NB4 (cell line): ENCODE measurements at regions not wholly inside any gene's neighbourhood (a gene's known extent, or its start where the extent isn't known, plus 50 kb on each side); places are given as distances from the start of the nearest gene placed in this dataset.

Source experiments
- DNase-seq: peaks from one replicate; pipeline ENCODE4 v3.0.0; 2010; ENCODE audit warnings: low read depth
- H3K4me3 ChIP-seq: one replicate; pipeline ENCODE4 v1.5.1; 2011; ENCODE audit warnings: mild to moderate bottlenecking, low read depth, low read length, moderate library complexity
- CTCF ChIP-seq: IDR thresholded peaks from one replicate; pipeline ENCODE4 v1.5.1; 2012; ENCODE audit warnings: low read depth, low read length
- MAX ChIP-seq: IDR thresholded peaks from 2 replicates; pipeline ENCODE4 v1.6.1; 2011; ENCODE audit warnings: low read depth, low read length
- MYC ChIP-seq: IDR thresholded peaks from 2 replicates; pipeline ENCODE4 v1.6.1; 2011; ENCODE audit warnings: low read depth, low read length
- POLR2A ChIP-seq: IDR thresholded peaks from 2 replicates; pipeline ENCODE4 v1.6.1; 2011; ENCODE audit warnings: mild to moderate bottlenecking; ENCODE audit not compliant: insufficient read length; ENCODE audit errors: extremely low read depth

- DNase-seq: no peak
- H3K4me3 ChIP-seq: no peak overlapping the region
- TF ChIP-seq MYC (no peak), CTCF (no peak), MAX (no peak), POLR2A (no peak)
Observed at GRCh38 chr7:148472406-148472805, 118.2 kb upstream of the C7orf33 start.

DNA sequence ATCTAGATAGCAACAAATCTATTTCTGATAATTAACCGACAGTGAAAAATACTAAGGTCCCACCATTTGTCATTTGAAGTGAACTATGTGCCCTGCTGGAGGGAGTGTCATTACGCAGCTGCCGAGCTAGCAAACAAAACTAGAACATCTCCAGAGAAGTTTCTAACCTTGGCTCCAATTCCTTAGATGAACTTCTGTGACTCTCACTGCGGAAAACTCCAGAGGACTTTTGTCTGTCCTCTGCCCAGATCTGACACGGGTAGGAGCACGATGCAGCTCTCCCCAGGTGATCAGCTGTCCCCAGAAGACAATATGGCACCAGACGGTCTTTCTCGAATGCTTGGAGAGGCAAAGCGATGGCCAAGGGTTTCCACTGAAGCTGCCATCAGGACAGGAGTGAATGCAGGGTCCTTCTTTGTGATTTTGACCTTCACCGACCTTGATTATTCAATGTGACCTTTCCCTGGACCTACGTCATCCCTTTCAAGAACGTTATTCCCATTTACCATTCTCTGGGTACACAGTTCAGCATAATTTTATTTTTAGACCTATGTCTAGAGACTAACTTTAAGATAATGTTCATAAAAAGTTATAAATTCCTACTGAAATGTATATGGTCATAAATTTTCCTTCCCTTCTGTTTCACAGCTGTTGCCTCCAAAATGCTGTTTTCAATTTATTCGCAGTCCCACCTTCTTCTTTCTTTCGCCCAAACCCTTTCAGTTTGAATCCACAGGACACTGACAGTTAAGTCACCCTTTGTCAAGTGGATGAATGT lies 116.7 kb upstream of the C7orf33 start:
- DNase-seq: no peak
- H3K4me3 ChIP-seq: no peak overlapping the region
- TF ChIP-seq CTCF (no peak), MAX (no peak), POLR2A (no peak), MYC (no peak)

- TF ChIP-seq POLR2A: no peak
- TF ChIP-seq MAX: no peak
- no peak overlapping the region for H3K4me3 ChIP-seq
- DNase-seq: no peak
Observed at GRCh38 chr7:148474481-148475025, 116.0 kb upstream of the C7orf33 start.

- no peak for TF ChIP-seq CTCF
- DNase-seq: no peak
- no peak overlapping the region for H3K4me3 ChIP-seq
Observed at GRCh38 chr7:148478551-148478950, 112.0 kb upstream of the C7orf33 start.

DNA sequence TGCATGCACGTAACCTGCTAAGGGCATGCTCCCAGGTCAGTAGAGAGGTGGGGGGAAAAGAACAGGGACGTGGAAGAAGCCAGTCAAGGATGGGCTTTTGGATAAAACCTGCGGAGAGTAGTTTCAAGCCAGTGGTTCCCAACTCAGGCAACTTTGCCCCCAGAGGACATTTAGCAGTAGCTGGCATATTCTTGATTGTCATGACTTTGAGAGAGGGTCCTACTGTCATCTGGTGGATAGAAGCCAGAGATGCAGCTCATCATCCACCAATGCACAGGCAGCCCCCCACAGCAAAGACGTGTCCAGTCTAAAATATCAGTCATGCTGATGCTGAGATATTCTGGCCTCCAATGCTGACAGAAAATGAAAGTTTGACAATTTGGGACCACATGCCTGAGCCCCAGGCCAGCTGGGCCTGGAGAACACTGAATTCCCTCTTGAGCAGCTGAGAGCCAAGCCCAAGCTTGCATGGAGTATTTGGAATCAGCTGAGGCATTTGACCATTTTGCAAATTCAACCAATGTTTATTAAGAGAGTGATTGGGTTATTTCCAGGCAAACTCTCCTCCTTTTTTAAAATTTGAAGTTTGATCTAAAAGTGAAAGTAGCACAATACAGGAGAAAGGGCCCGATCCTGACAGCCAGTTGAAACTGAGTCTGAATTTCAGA lies 110.0 kb upstream of the C7orf33 start:
- H3K4me3 ChIP-seq: no peak overlapping the region
- no peak for DNase-seq
- TF ChIP-seq MYC (no peak), MAX (no peak), CTCF (no peak), POLR2A (no peak)

DNA sequence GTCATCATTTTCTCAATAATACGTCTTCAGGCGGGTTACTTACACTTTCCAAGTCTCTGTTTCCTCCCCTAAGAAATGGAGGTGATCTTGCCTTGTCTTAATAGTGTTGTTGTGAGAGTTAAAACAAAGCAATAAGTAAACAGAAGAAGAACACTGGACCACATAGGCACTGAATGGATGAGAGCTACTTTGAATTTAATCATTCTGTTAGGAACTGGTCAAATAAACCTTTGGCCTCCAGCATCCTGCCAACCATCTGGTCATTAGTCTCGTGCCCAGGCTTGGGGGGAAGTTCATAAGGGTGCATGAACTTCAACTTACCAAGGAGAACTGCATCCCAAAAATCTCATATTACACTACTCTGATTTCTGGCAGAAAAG lies 109.4 kb upstream of the C7orf33 start:
- no peak overlapping the region for H3K4me3 ChIP-seq
- TF ChIP-seq MYC (no peak), POLR2A (no peak), MAX (no peak), CTCF (no peak)
- DNase-seq: no peak
